ENCODE measurements at regions not wholly inside any gene's neighbourhood (a gene's known extent, or its start where the extent isn't known, plus 50 kb on each side); places are given as distances from the start of the nearest gene placed in this dataset.

DNA sequence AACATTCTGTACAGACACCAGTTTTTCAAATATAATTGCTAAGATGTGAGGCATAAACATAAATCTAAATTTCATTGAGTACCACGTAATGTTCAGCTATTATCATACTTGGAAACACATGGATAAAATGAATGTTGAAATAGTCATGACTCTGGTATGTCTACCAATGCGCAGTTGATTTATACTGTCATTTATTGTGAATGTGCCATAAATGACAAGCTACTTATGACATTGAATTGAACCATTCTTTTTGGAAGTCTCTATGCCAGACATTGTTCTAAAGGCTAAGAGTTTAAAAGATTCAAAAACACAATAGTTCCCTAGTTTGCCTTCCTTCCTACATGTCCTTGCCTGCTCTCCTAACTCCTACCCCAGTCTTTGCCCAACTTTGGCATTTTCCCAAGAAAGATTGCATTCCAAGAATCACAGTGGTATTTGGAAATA is 96.6 kb upstream of the DMD start:
- no peak for TF ChIP-seq POLR2AphosphoS5 (IDR thresholded peaks at IDR 0.05)
- TF ChIP-seq RAD21 (conservative IDR thresholded peaks at IDR 0.05) = no peak
- no peak for TF ChIP-seq CTCF (IDR thresholded peaks at IDR 0.05; ENCODE audit: poor library complexity, severe bottlenecking)
- TF ChIP-seq EP300 (conservative IDR thresholded peaks at IDR 0.05; ENCODE audit: poor library complexity, severe bottlenecking) = no peak
- no peak for TF ChIP-seq EZH2 (IDR thresholded peaks at IDR 0.05; ENCODE audit: borderline replicate concordance, insufficient read depth, low read length, poor library complexity, severe bottlenecking)
- TF ChIP-seq MXI1 (conservative IDR thresholded peaks at IDR 0.05; ENCODE audit: poor library complexity, severe bottlenecking) = no peak
- TF ChIP-seq SMC3 (conservative IDR thresholded peaks at IDR 0.05; ENCODE audit: poor library complexity) = no peak
- no peak for TF ChIP-seq TAF1 (IDR thresholded peaks at IDR 0.05; ENCODE audit: low read depth)
- TF ChIP-seq, protein P1, sequence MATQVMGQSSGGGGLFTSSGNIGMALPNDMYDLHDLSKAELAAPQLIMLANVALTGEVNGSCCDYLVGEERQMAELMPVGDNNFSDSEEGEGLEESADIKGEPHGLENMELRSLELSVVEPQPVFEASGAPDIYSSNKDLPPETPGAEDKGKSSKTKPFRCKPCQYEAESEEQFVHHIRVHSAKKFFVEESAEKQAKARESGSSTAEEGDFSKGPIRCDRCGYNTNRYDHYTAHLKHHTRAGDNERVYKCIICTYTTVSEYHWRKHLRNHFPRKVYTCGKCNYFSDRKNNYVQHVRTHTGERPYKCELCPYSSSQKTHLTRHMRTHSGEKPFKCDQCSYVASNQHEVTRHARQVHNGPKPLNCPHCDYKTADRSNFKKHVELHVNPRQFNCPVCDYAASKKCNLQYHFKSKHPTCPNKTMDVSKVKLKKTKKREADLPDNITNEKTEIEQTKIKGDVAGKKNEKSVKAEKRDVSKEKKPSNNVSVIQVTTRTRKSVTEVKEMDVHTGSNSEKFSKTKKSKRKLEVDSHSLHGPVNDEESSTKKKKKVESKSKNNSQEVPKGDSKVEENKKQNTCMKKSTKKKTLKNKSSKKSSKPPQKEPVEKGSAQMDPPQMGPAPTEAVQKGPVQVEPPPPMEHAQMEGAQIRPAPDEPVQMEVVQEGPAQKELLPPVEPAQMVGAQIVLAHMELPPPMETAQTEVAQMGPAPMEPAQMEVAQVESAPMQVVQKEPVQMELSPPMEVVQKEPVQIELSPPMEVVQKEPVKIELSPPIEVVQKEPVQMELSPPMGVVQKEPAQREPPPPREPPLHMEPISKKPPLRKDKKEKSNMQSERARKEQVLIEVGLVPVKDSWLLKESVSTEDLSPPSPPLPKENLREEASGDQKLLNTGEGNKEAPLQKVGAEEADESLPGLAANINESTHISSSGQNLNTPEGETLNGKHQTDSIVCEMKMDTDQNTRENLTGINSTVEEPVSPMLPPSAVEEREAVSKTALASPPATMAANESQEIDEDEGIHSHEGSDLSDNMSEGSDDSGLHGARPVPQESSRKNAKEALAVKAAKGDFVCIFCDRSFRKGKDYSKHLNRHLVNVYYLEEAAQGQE (IDR thresholded peaks at IDR 0.05; ENCODE audit: borderline replicate concordance) = no peak
